ENCODE measurements at regions not wholly inside any gene's neighbourhood (a gene's known extent, or its start where the extent isn't known, plus 50 kb on each side); places are given as distances from the start of the nearest gene placed in this dataset.

- no peak for TF ChIP-seq CTCF (conservative IDR thresholded peaks at IDR 0.05)
- no peak for TF ChIP-seq ZFX (IDR thresholded peaks at IDR 0.05)
These were observed 135.2 kb upstream of the FAM9C start for GRCh38 chrX:13179586-13179985.
